Natural killer cell (primary cell): ENCODE measurements at regions not wholly inside any gene's neighbourhood (a gene's known extent, or its start where the extent isn't known, plus 50 kb on each side); places are given as distances from the start of the nearest gene placed in this dataset.

Experiments
- ATAC-seq, 3 donors: fragments of 150-1000 bp in 2 of 3; fragments of 200-7000 bp in 1 of 3; cut with Tn5 transposase; 1 replicate in 1 of 3; 2 replicates in 2 of 3; pipeline ENCODE4 v1.10.0; 2021; ENCODE audit warnings: mild to moderate bottlenecking in 2 of 3, moderate library complexity in 2 of 3
- DNase-seq, 2 donors: peaks; one replicate each; pipeline versions ENCODE4 v3.0.0 to v3.0.0-alpha.2; 2013 to 2021; ENCODE audit warnings: mixed read lengths in 1 of 2
- H3K27ac ChIP-seq: one replicate; pipeline ENCODE4 v1.5.1; 2013; ENCODE audit warnings: mild to moderate bottlenecking, low read length
- H3K27me3 ChIP-seq: one replicate; pipeline ENCODE4 v1.6.1; 2013; ENCODE audit warnings: low read length; ENCODE audit not compliant: control insufficient read depth, insufficient read depth
- H3K36me3 ChIP-seq: one replicate; pipeline ENCODE4 v1.6.1; 2013; ENCODE audit warnings: low read length; ENCODE audit not compliant: control insufficient read depth, insufficient read depth
- H3K4me1 ChIP-seq: one replicate; pipeline ENCODE4 v1.6.1; 2013; ENCODE audit warnings: low read length; ENCODE audit not compliant: control insufficient read depth, insufficient read depth
- H3K4me3 ChIP-seq: one replicate; pipeline ENCODE4 v1.5.1; 2013; ENCODE audit warnings: low read length
- H3K9me3 ChIP-seq: one replicate; pipeline ENCODE4 v1.6.1; 2013; ENCODE audit warnings: low read length; ENCODE audit not compliant: control insufficient read depth, insufficient read depth
- H3K27ac Mint-ChIP-seq, 2 donors: one replicate each; pipeline ENCODE4 v1.8.0; 2022; ENCODE audit warnings: mild to moderate bottlenecking in 2 of 2, mixed read lengths in 2 of 2, moderate library complexity in 1 of 2
- H3K27me3 Mint-ChIP-seq, 2 donors: one replicate each; pipeline ENCODE4 v1.8.0; 2022; ENCODE audit warnings: low read depth in 2 of 2, mixed read lengths in 2 of 2
- H3K36me3 Mint-ChIP-seq: one replicate; pipeline ENCODE4 v1.8.0; 2022; ENCODE audit warnings: mixed read lengths
- H3K4me1 Mint-ChIP-seq, 2 donors: one replicate each; pipeline ENCODE4 v1.8.0; 2022; ENCODE audit warnings: mixed read lengths in 2 of 2
- H3K4me3 Mint-ChIP-seq: one replicate; pipeline ENCODE4 v1.8.0; 2022; ENCODE audit warnings: mild to moderate bottlenecking, moderate library complexity, mixed read lengths
- H3K9me3 Mint-ChIP-seq, 2 donors: one replicate each; pipeline ENCODE4 v1.8.0; 2022; ENCODE audit warnings: mixed read lengths in 2 of 2
- CTCF ChIP-seq: fragments of 200-600 bp; IDR thresholded peaks from one replicate; pipeline ENCODE4 v1.8.0; 2022; ENCODE audit warnings: antibody characterized with exemption
- WGBS: methylation state at CpG from one replicate; pipeline ENCODE4 v1.1.7; 2013; ENCODE audit warnings: missing lambda C conversion rate; ENCODE audit not compliant: insufficient coverage; 5-methylcytosine and 5-hydroxymethylcytosine counted together
- intact Hi-C: fragments of 100-400 bp; cut with micrococcal nuclease; formaldehyde crosslinking; loops from one replicate; pipeline ENCODE4 v1.14.2; 2022

GRCh38 chr6:1146500-1146899 lies 165.4 kb upstream of the FOXQ1 start:
- no peak for DNase-seq
- Mint-ChIP-seq H3K27ac (no peak overlapping the region), H3K4me3 (no peak overlapping the region), H3K4me1 (no peaks in the 10 kb centered on the region), H3K9me3 (no peaks in the 10 kb centered on the region), H3K36me3 (no peaks in the 10 kb centered on the region), H3K27me3 (peaks cover 16 to 33% of the 10 kb centered on the region in 2 donors)
- Histone ChIP-seq H3K4me1 (no peaks in the 10 kb centered on the region), H3K4me3 (no peak overlapping the region), H3K27ac (no peak overlapping the region), H3K9me3 (no peaks in the 10 kb centered on the region), H3K36me3 (no peaks in the 10 kb centered on the region), H3K27me3 (peaks cover 2% of the 10 kb centered on the region)
- no peak for ATAC-seq
- intact Hi-C loops: no loop called here
- no peak for TF ChIP-seq CTCF

DNA sequence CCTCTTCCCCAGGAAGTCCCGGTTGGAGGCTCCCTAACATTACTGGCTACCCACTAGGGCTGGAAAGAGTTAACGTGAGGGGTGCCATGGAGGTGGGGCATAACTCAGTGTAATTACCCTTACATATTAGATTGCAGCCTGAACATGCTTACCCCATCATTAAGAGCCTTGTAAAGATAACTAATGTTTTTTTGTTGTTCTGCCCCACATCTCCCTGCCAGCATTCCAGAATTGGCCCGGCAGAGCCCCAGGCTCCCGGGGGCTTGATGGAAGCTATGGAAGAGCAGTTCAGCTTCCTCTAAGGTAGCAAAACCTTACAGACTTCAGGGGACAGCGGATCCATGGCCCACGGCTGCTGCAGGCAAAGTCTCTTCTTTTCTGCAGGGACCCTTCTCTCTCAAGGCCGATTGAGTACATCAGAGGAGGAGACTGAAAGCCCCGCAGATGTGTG lies 166.1 kb upstream of the FOXQ1 start:
- no peaks in the 10 kb centered on the region for H3K4me1 Mint-ChIP-seq
- ATAC-seq (no peak), DNase-seq (no peak)
- no peaks in the 10 kb centered on the region for H3K36me3 Mint-ChIP-seq
- H3K9me3 Mint-ChIP-seq: no peaks in the 10 kb centered on the region
- no peak overlapping the region for H3K4me3 Mint-ChIP-seq
- peaks cover 2% of the 10 kb centered on the region for H3K27me3 ChIP-seq
- no peaks in the 10 kb centered on the region for H3K4me1 ChIP-seq
- H3K27me3 Mint-ChIP-seq: peaks cover 13 to 27% of the 10 kb centered on the region in 2 donors
- no peak overlapping the region for H3K27ac ChIP-seq
- intact Hi-C loops: no loop called here
- H3K36me3 ChIP-seq: no peaks in the 10 kb centered on the region
- 49% methylated on average over 7 of the region's 8 CpGs for WGBS
- TF ChIP-seq CTCF: no peak
- H3K27ac Mint-ChIP-seq: no peak overlapping the region
- no peaks in the 10 kb centered on the region for H3K9me3 ChIP-seq
- no peak overlapping the region for H3K4me3 ChIP-seq

- Mint-ChIP-seq H3K4me3 (no peak overlapping the region), H3K4me1 (no peaks in the 10 kb centered on the region), H3K36me3 (no peaks in the 10 kb centered on the region), H3K9me3 (no peaks in the 10 kb centered on the region), H3K27ac (no peak overlapping the region), H3K27me3 (peaks cover 10 to 27% of the 10 kb centered on the region in 2 donors)
- Histone ChIP-seq H3K9me3 (no peaks in the 10 kb centered on the region), H3K4me3 (no peak overlapping the region), H3K4me1 (no peaks in the 10 kb centered on the region), H3K36me3 (no peaks in the 10 kb centered on the region), H3K27me3 (peaks cover 2% of the 10 kb centered on the region), H3K27ac (no peak overlapping the region)
- ATAC-seq (no peak), DNase-seq (no peak)
- 48% methylated on average over 10 of the region's 10 CpGs for WGBS
- no peak for TF ChIP-seq CTCF
- intact Hi-C loops: no loop called here
These were observed 166.8 kb upstream of the FOXQ1 start for GRCh38 chr6:1144842-1145767.

DNA sequence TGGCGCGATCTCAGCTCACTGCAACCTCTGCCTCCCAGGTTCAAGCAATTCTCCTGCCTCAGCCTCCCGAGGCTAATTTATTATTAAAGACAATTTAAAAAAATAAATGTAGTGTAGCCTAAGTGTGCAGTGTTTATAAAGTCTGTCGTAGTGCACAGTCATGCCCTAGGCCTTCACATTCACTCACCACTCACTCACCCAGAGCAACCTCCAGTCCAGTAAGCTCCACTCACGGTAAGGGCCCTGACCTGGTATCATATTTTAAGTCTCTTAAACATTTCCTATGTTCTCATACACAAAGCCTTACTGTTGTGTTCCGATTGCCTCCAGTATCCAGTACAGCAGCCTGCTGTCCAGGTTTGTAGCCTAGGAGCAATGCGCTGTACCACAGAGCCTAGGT lies 168.2 kb upstream of the FOXQ1 start:
- ATAC-seq: no peak
- intact Hi-C loops: no loop called here

More for the DNA sequence above, 168.2 kb upstream of the FOXQ1 start:
- H3K4me1 Mint-ChIP-seq: no peaks in the 10 kb centered on the region
- no peaks in the 10 kb centered on the region for H3K36me3 ChIP-seq
- H3K4me1 ChIP-seq: no peaks in the 10 kb centered on the region
- WGBS: 94% methylated on average over 6 of the region's 7 CpGs
- no peak overlapping the region for H3K27ac ChIP-seq
- no peaks in the 10 kb centered on the region for H3K9me3 ChIP-seq
- H3K36me3 Mint-ChIP-seq: no peaks in the 10 kb centered on the region
- DNase-seq: no peak
- peaks cover 10 to 29% of the 10 kb centered on the region in 2 donors for H3K27me3 Mint-ChIP-seq
- H3K9me3 Mint-ChIP-seq: peaks cover 0 to 2% of the 10 kb centered on the region in 2 donors
- peaks cover 2% of the 10 kb centered on the region for H3K27me3 ChIP-seq
- no peak for TF ChIP-seq CTCF
- no peak overlapping the region for H3K4me3 Mint-ChIP-seq
- H3K27ac Mint-ChIP-seq: no peak overlapping the region
- no peak overlapping the region for H3K4me3 ChIP-seq
